Smooth muscle cell (in vitro differentiated cells): ENCODE measurements at regions not wholly inside any gene's neighbourhood (a gene's known extent, or its start where the extent isn't known, plus 50 kb on each side); places are given as distances from the start of the nearest gene placed in this dataset.
A peak's percentile ranks its signal among the peaks of the same experiment; 100 is the strongest.

Experiments used
- DNase-seq: peaks from one replicate; lab custom pipeline; 2025; ENCODE audit not compliant: unreplicated experiment; lab: John Stamatoyannopoulos, UW
- H2AFZ ChIP-seq: fragments of 200-600 bp; sonication (generic); 2 replicates; pipeline ENCODE4 v1.6.0; 2016; ENCODE audit warnings: antibody characterized with exemption, low read depth, mild to moderate bottlenecking
- H3F3A ChIP-seq: fragments of 200-600 bp; sonication (generic); 2 replicates; pipeline ENCODE4 v1.6.0; 2017; ENCODE audit warnings: antibody characterized with exemption, low read depth
- H3K27ac ChIP-seq: fragments of 200-600 bp; sonication (generic); 2 replicates; pipeline ENCODE4 v1.5.1; 2016; ENCODE audit warnings: low read depth, mild to moderate bottlenecking
- H3K27me3 ChIP-seq: fragments of 200-600 bp; sonication (generic); 2 replicates; pipeline ENCODE4 v1.6.1; 2016; ENCODE audit warnings: low read depth, mild to moderate bottlenecking
- H3K36me3 ChIP-seq: fragments of 200-600 bp; sonication (generic); 2 replicates; pipeline ENCODE4 v1.5.1; 2016; ENCODE audit warnings: low read depth
- H3K4me1 ChIP-seq: fragments of 200-600 bp; sonication (generic); 2 replicates; pipeline ENCODE4 v1.5.1; 2016; ENCODE audit warnings: low read depth
- H3K4me2 ChIP-seq: fragments of 200-600 bp; sonication (generic); 2 replicates; pipeline ENCODE4 v1.6.0; 2016; ENCODE audit warnings: mild to moderate bottlenecking
- H3K4me3 ChIP-seq: fragments of 200-600 bp; sonication (generic); 2 replicates; pipeline ENCODE4 v1.5.1; 2016; ENCODE audit warnings: mild to moderate bottlenecking
- H3K79me2 ChIP-seq: fragments of 200-600 bp; sonication (generic); 2 replicates; pipeline ENCODE4 v1.6.0; 2016; ENCODE audit warnings: low read depth, mild to moderate bottlenecking
- H3K9ac ChIP-seq: fragments of 200-600 bp; sonication (generic); 2 replicates; pipeline ENCODE4 v1.6.0; 2016; ENCODE audit warnings: low read depth
- H3K9me3 ChIP-seq: fragments of 200-600 bp; sonication (generic); replicated peaks from 2 replicates; pipeline ENCODE4 v1.5.1; 2016; ENCODE audit warnings: low read depth
- H4K20me1 ChIP-seq: fragments of 200-600 bp; sonication (generic); 2 replicates; pipeline ENCODE4 v1.6.0; 2016; ENCODE audit warnings: low read depth
- CTCF ChIP-seq: fragments of 200-600 bp; sonication (generic); IDR thresholded peaks from 2 replicates; pipeline ENCODE4 v1.5.1; 2017; ENCODE audit warnings: borderline replicate concordance, mild to moderate bottlenecking, antibody characterized with exemption; ENCODE audit not compliant: insufficient read depth, poor library complexity, severe bottlenecking
- WGBS: methylation state at CpG from one replicate; pipeline ENCODE4 v1.1.7; 2016; ENCODE audit warnings: low lambda C conversion rate; 5-methylcytosine and 5-hydroxymethylcytosine counted together

- H3K4me3 ChIP-seq = no peak overlapping the region
- no peak overlapping the region for H3K9ac ChIP-seq
- H3K9me3 ChIP-seq = no peaks in the 10 kb centered on the region
- peak overlapping the region; percentile 30 for H3K4me2 ChIP-seq
- no peaks in the 10 kb centered on the region for H4K20me1 ChIP-seq
- H3K79me2 ChIP-seq = no peaks in the 10 kb centered on the region
- no peaks in the 10 kb centered on the region for H3K27me3 ChIP-seq
- peaks cover 24% of the 10 kb centered on the region for H3F3A ChIP-seq
- H3K36me3 ChIP-seq = no peaks in the 10 kb centered on the region
- TF ChIP-seq CTCF = no peak
- H2AFZ ChIP-seq = no peak overlapping the region
- H3K4me1 ChIP-seq = peaks cover 12% of the 10 kb centered on the region
- no peak for DNase-seq
- WGBS = 96% methylated on average over 3 of the region's 3 CpGs
- peak overlapping the region; percentile 84 for H3K27ac ChIP-seq
Observed at GRCh38 chr10:78259391-78259790, 225.7 kb downstream of the RPS24 start.

GRCh38 chr10:78260141-78260540, 226.5 kb downstream of the RPS24 start:
- H3K9ac ChIP-seq = no peak overlapping the region
- H3K4me1 ChIP-seq = peaks cover 12% of the 10 kb centered on the region
- H3K79me2 ChIP-seq = no peaks in the 10 kb centered on the region
- H3K4me2 ChIP-seq = peak overlapping the region; percentile 30
- H2AFZ ChIP-seq = no peak overlapping the region
- no peaks in the 10 kb centered on the region for H3K27me3 ChIP-seq
- H3K36me3 ChIP-seq = no peaks in the 10 kb centered on the region
- no peak for DNase-seq
- peak; percentile 15 for TF ChIP-seq CTCF
- no peaks in the 10 kb centered on the region for H4K20me1 ChIP-seq
- peaks cover 21% of the 10 kb centered on the region for H3F3A ChIP-seq
- H3K4me3 ChIP-seq = no peak overlapping the region
- H3K27ac ChIP-seq = peak overlapping the region; percentile 84
- 3% methylated on average over 10 of the region's 10 CpGs for WGBS
- no peaks in the 10 kb centered on the region for H3K9me3 ChIP-seq

- Histone ChIP-seq H3K4me3 (no peak overlapping the region), H4K20me1 (no peaks in the 10 kb centered on the region), H3K27ac (peak overlapping the region; percentile 84), H3F3A (peaks cover 15% of the 10 kb centered on the region), H3K4me1 (peaks cover 9% of the 10 kb centered on the region), H3K4me2 (peak overlapping the region; percentile 30), H3K79me2 (no peaks in the 10 kb centered on the region), H3K9ac (no peak overlapping the region), H3K36me3 (no peaks in the 10 kb centered on the region), H3K27me3 (no peaks in the 10 kb centered on the region), H2AFZ (no peak overlapping the region), H3K9me3 (no peaks in the 10 kb centered on the region)
- TF ChIP-seq CTCF = no peak
- no peak for DNase-seq
- 93% methylated on average over 2 of the region's 2 CpGs for WGBS
Observed at GRCh38 chr10:78260680-78261079, 227.0 kb downstream of the RPS24 start.

- Histone ChIP-seq H3K9ac (no peak overlapping the region), H3K4me2 (peak overlapping the region; percentile 30), H3K27me3 (no peaks in the 10 kb centered on the region), H3K36me3 (no peaks in the 10 kb centered on the region), H3K79me2 (no peaks in the 10 kb centered on the region), H3K9me3 (no peaks in the 10 kb centered on the region), H4K20me1 (no peaks in the 10 kb centered on the region), H3K27ac (peak overlapping the region; percentile 84), H2AFZ (no peak overlapping the region), H3F3A (peaks cover 14% of the 10 kb centered on the region), H3K4me3 (no peak overlapping the region), H3K4me1 (peaks cover 7% of the 10 kb centered on the region)
- DNase-seq = no peak
- no peak for TF ChIP-seq CTCF
- WGBS = 89% methylated on average over 4 of the region's 4 CpGs
Observed at GRCh38 chr10:78261291-78261690, 227.6 kb downstream of the RPS24 start.
